B cell (primary cell): ENCODE measurements at regions not wholly inside any gene's neighbourhood (a gene's known extent, or its start where the extent isn't known, plus 50 kb on each side); places are given as distances from the start of the nearest gene placed in this dataset.

ENCODE experiments used
- ATAC-seq: fragments of 200-7000 bp; cut with Tn5 transposase; one replicate; pipeline ENCODE4 v1.10.0; 2021; ENCODE audit warnings: low read depth, mild to moderate bottlenecking, moderate number of reproducible peaks, moderate library complexity
- CTCF ChIA-PET: fragments of 350-600 bp; sonication (Branson Sonifier 250); formaldehyde crosslinking; loops from one replicate; lab custom pipeline; 2021; ENCODE audit warnings: antibody characterized with exemption, inconsistent platforms; lab: Charles Lee
- POLR2A ChIA-PET: fragments of 350-600 bp; sonication (Branson Sonifier 250); formaldehyde crosslinking; loops from one replicate; lab custom pipeline; 2021; ENCODE audit warnings: antibody characterized with exemption; lab: Charles Lee
- DNase-seq: peaks from one replicate; pipeline ENCODE4 v3.0.0; 2013
- H2AFZ ChIP-seq: 2 replicates; pipeline ENCODE4 v1.6.1; 2012; ENCODE audit warnings: mild to moderate bottlenecking, low read depth, low read length; ENCODE audit not compliant: insufficient read depth, poor library complexity, severe bottlenecking
- H3K27ac ChIP-seq, 2 donors: 1 replicate in 1 of 2; 2 replicates in 1 of 2; pipeline ENCODE4 v1.5.1; 2012 to 2013; ENCODE audit warnings: low read length in 2 of 2, mild to moderate bottlenecking in 2 of 2, moderate library complexity in 1 of 2
- H3K27me3 ChIP-seq, 4 experiments: fragments of 200-600 bp in 1 of 4; sonication (generic) in 1 of 4; replicated peaks in 1 of 4; 1 replicate in 2 of 4; 2 replicates in 2 of 4; pipeline versions ENCODE4 v1.6.1 to v1.7.0; 2013 to 2016; ENCODE audit warnings: low read length in 3 of 4, mild to moderate bottlenecking in 2 of 4, mixed read lengths in 1 of 4, moderate library complexity in 1 of 4; ENCODE audit not compliant: insufficient read depth in 4 of 4, control insufficient read depth in 3 of 4; ENCODE audit errors: control extremely low read depth in 1 of 4
- H3K36me3 ChIP-seq, 2 experiments: replicated peaks in 1 of 2; 1 replicate in 1 of 2; 2 replicates in 1 of 2; pipeline versions ENCODE4 v1.6.1 to v1.7.1; 2013; ENCODE audit warnings: low read length in 1 of 2; ENCODE audit not compliant: insufficient read depth in 2 of 2, control insufficient read depth in 1 of 2; ENCODE audit errors: control extremely low read depth in 1 of 2, extremely low read depth in 1 of 2
- H3K4me1 ChIP-seq, 2 donors: fragments of 200-600 bp in 1 of 2; sonication (generic) in 1 of 2; 1 replicate in 1 of 2; 2 replicates in 1 of 2; pipeline versions ENCODE4 v1.5.1 to v1.6.1; 2013 to 2017; ENCODE audit warnings: low read length in 2 of 2; ENCODE audit not compliant: control insufficient read depth in 2 of 2, insufficient read depth in 2 of 2
- H3K4me2 ChIP-seq: replicated peaks from 2 replicates; pipeline ENCODE3; 2012; ENCODE audit warnings: mild to moderate bottlenecking, low read depth, low read length; ENCODE audit not compliant: poor library complexity, severe bottlenecking
- H3K4me3 ChIP-seq, 5 experiments: fragments of 200-600 bp in 1 of 5; sonication (generic) in 1 of 5; 1 replicate in 3 of 5; 2 replicates in 2 of 5; pipeline versions ENCODE4 v1.5.1 to v1.7.0; 2011 to 2016; ENCODE audit warnings: low read length in 4 of 5, mild to moderate bottlenecking in 4 of 5, low read depth in 2 of 5, control low read depth in 1 of 5, moderate library complexity in 1 of 5; ENCODE audit not compliant: insufficient read depth in 1 of 5; ENCODE audit errors: control extremely low read depth in 1 of 5, extremely low read depth in 1 of 5
- H3K79me2 ChIP-seq: fragments of 200-600 bp; sonication (generic); one replicate; pipeline ENCODE4 v1.6.0; 2016; ENCODE audit warnings: low read length; ENCODE audit not compliant: control insufficient read depth, insufficient read depth
- H3K9ac ChIP-seq: fragments of 200-600 bp; sonication (generic); 2 replicates; pipeline ENCODE4 v1.6.1; 2017; ENCODE audit warnings: mild to moderate bottlenecking, low read length, moderate library complexity
- H3K9me3 ChIP-seq, 3 donors: one replicate each; pipeline versions ENCODE4 v1.6.1 to v1.7.1; 2013; ENCODE audit warnings: low read length in 2 of 3; ENCODE audit not compliant: control insufficient read depth in 2 of 3, insufficient read depth in 1 of 3; ENCODE audit errors: control extremely low read depth in 1 of 3
- H4K20me1 ChIP-seq: 2 replicates; pipeline ENCODE4 v1.6.0; 2012; ENCODE audit warnings: mild to moderate bottlenecking, low read length; ENCODE audit not compliant: insufficient read depth, control insufficient read depth, poor library complexity, severe bottlenecking
- H3K27ac Mint-ChIP-seq: one replicate; pipeline ENCODE4 v1.8.0; 2021; ENCODE audit warnings: mixed read lengths
- H3K27me3 Mint-ChIP-seq: one replicate; pipeline ENCODE4 v1.8.0; 2021; ENCODE audit warnings: mixed read lengths
- H3K4me1 Mint-ChIP-seq: one replicate; pipeline ENCODE4 v1.8.0; 2021; ENCODE audit warnings: mixed read lengths
- H3K4me3 Mint-ChIP-seq: one replicate; pipeline ENCODE4 v1.8.0; 2021; ENCODE audit warnings: mixed read lengths
- H3K9me3 Mint-ChIP-seq: one replicate; pipeline ENCODE4 v1.8.0; 2022; ENCODE audit warnings: mixed read lengths; ENCODE audit not compliant: insufficient read depth
- CTCF ChIP-seq: fragments of 200-600 bp; IDR thresholded peaks from one replicate; pipeline ENCODE4 v1.8.0; 2022; ENCODE audit warnings: antibody characterized with exemption, mild to moderate bottlenecking
- EZH2 ChIP-seq: IDR thresholded peaks from 2 replicates; pipeline ENCODE4 v1.6.1; 2012; ENCODE audit warnings: borderline replicate concordance, low read depth, mild to moderate bottlenecking, moderate library complexity, low read length; ENCODE audit not compliant: insufficient read depth, poor library complexity, severe bottlenecking
- WGBS: methylation state at CpG from one replicate; pipeline ENCODE4 v1.1.5; 2013; ENCODE audit warnings: missing lambda C conversion rate; ENCODE audit not compliant: insufficient coverage; 5-methylcytosine and 5-hydroxymethylcytosine counted together
- intact Hi-C: fragments of 100-400 bp; cut with micrococcal nuclease; formaldehyde crosslinking; loops from one replicate; pipeline ENCODE4 v1.10.0; 2022

GRCh38 chr14:83816761-83817160 is 1713.2 kb upstream of the FLRT2 start:
- Mint-ChIP-seq H3K4me1 (no peaks in the 10 kb centered on the region), H3K27ac (no peak overlapping the region), H3K27me3 (no peaks in the 10 kb centered on the region), H3K4me3 (no peak overlapping the region), H3K9me3 (no peaks in the 10 kb centered on the region)
- no peak overlapping the region for H3K4me2 ChIP-seq
- CTCF ChIA-PET = no interaction called here
- WGBS = 88% methylated on average over 3 of the region's 6 CpGs
- intact Hi-C loops = no loop called here
- no peaks in the 10 kb centered on the region for H3K79me2 ChIP-seq
- no peaks in the 10 kb centered on the region for H3K27me3 ChIP-seq
- no peak overlapping the region for H3K9ac ChIP-seq
- no peaks in the 10 kb centered on the region for H3K36me3 ChIP-seq
- H3K4me1 ChIP-seq = no peaks in the 10 kb centered on the region
- no peak overlapping the region for H3K4me3 ChIP-seq
- POLR2A ChIA-PET = no interaction called here
- DNase-seq = no peak
- H2AFZ ChIP-seq = no peak overlapping the region
- TF ChIP-seq EZH2 = no peak
- TF ChIP-seq CTCF = no peak
- H3K27ac ChIP-seq = no peak overlapping the region
- peaks cover 0 to 1% (median 0%) of the 10 kb centered on the region in 3 donors for H3K9me3 ChIP-seq
- no peak for ATAC-seq
- H4K20me1 ChIP-seq = no peaks in the 10 kb centered on the region

- H2AFZ ChIP-seq = no peak overlapping the region
- intact Hi-C loops = no loop called here
- no peaks in the 10 kb centered on the region for H3K27me3 Mint-ChIP-seq
- peaks cover 8% of the 10 kb centered on the region for H3K9me3 Mint-ChIP-seq
- no peaks in the 10 kb centered on the region for H3K4me1 ChIP-seq
- H3K4me1 Mint-ChIP-seq = no peaks in the 10 kb centered on the region
- no peak for ATAC-seq
- no peak overlapping the region for H3K27ac Mint-ChIP-seq
- H3K27me3 ChIP-seq = no peaks in the 10 kb centered on the region
- no peak overlapping the region for H3K9ac ChIP-seq
- WGBS = no CpG with 5 or more reads among the region's 3 CpGs
- H3K9me3 ChIP-seq = peaks cover 0 to 1% (median 0%) of the 10 kb centered on the region in 3 donors
- H4K20me1 ChIP-seq = no peaks in the 10 kb centered on the region
- ChIA-PET CTCF (no interaction called here), POLR2A (no interaction called here)
- H3K79me2 ChIP-seq = no peaks in the 10 kb centered on the region
- TF ChIP-seq EZH2 = no peak
- no peak for TF ChIP-seq CTCF
- H3K4me3 ChIP-seq = no peak overlapping the region
- H3K4me3 Mint-ChIP-seq = no peak overlapping the region
- no peak overlapping the region for H3K4me2 ChIP-seq
- no peak overlapping the region for H3K27ac ChIP-seq
- DNase-seq = no peak
- H3K36me3 ChIP-seq = no peaks in the 10 kb centered on the region
These were observed 1704.1 kb upstream of the FLRT2 start for GRCh38 chr14:83825843-83826242.
